Skin epidermis (tissue), 12 donors: ENCODE measurements at regions not wholly inside any gene's neighbourhood (a gene's known extent, or its start where the extent isn't known, plus 50 kb on each side); places are given as distances from the start of the nearest gene placed in this dataset.

ENCODE experiments used
- H3K27ac ChIP-seq, 21 experiments: fragments of 200-600 bp; sonication (generic) in 11 of 21; one replicate each; pipeline ENCODE4 v1.5.0; 2020; ENCODE audit warnings: mild to moderate bottlenecking in 3 of 21, inconsistent platforms in 2 of 21, moderate library complexity in 2 of 21
- H3K4me3 ChIP-seq, 7 experiments: fragments of 200-600 bp; sonication (generic) in 2 of 7; one replicate each; pipeline ENCODE4 v1.5.0; 2020; ENCODE audit warnings: inconsistent platforms in 2 of 7, mild to moderate bottlenecking in 2 of 7, moderate library complexity in 1 of 7

DNA sequence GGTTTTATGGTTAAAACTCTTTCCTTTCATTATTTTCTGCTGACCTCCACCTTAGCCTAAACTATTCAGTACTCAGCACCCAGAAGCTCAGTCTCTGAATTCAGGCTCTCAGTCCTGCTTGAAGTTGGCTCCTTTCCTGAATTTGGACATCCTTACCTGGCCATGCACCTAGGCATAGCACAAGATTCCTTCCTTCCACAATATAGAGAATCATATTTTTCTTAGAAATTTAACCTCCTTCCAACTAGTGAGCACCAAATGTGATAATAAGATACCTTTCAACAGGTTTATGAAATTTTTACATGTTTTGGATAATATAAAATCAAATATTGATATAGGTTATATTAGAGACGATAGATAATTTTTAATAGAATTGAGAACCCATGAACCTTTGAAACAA lies 905.6 kb upstream of the GHITM start:
- Histone ChIP-seq H3K4me3 (no peak overlapping the region), H3K27ac (no peak overlapping the region)

DNA sequence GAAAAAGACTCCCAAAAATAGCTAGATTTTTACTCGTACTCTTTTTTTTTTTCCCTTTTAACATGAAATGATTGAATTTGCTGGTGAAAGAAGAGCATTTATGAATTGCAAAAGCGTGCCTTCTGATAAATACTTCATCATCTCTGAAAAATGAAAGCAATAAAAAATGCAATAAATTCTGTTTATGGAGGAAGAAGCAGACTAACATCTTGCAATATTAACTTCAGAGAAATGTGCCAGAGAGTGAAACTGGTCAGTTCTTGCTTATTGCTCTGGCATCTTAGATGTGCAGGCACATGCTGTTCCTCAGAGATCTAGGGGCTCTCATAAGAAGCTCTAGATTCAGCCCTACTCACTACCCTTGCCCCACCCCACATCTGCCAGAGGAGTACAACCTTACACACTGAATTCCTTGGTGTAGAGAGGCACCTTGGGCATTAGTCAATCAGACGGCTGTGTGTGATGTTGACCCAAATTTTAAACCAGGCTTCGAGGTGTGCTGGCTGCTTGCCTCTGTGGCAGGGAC lies 891.1 kb upstream of the GHITM start:
- Histone ChIP-seq H3K27ac (no peak overlapping the region), H3K4me3 (no peak overlapping the region)

DNA sequence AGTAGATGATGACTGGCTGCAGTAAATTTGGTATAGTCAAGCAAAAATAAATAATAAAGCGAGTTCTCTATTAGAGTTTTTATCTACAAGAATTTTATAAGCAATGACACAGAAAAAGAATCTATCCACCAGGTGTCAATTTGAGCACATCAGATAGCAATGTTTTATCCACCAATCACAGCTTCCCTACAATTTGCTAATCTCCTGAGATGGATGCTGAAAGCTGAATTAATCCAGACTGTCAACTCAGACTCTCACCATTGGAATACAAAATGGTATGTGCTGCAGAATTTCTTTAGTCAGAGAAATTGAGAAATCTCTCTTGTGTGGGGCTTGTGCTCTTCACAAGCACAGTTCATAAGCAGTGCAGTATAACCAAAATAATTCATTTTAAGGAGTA lies 888.9 kb upstream of the GHITM start:
- no peak overlapping the region for H3K4me3 ChIP-seq
- H3K27ac ChIP-seq, result no peak overlapping the region

DNA sequence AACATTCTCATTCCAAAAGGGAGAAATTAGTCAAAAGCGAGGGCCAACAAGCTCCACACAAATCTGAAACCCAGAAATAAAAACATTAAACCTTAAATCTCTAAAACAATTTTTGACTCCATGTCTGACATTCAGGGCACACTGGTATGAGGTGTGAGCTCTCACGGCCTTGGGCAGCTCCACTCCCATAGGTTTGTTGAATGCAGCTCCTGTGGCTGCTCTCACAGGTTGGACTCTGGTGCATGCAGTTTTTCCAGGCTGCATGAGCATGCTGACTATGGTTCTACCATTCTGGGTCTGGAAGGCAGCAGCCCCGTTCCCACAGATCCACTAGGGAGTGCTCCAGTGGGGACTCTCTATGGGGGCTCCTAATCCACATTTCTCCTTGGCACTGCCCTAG lies 887.1 kb upstream of the GHITM start:
- Histone ChIP-seq H3K4me3 (no peak overlapping the region), H3K27ac (no peak overlapping the region)

DNA sequence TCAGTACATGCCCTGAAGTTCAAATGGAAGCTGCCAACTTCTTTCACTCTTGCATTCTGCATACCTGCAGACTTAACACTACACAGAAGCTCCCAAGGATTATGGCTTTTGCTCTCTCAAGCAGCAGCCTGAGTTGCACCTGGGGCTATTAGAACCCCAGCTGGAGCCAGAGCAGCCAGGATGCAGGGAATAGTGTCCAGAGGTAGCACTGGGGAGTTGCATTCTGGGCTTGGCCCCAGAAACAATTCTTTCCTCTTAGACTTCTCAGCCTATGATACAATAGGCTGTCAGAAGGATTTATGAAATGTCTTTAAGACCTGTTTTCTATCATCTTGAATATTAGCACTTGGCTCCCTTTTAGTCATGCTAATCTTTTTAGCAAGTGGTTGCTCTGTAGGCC lies 886.7 kb upstream of the GHITM start:
- H3K4me3 ChIP-seq, result no peak overlapping the region
- H3K27ac ChIP-seq, result no peak overlapping the region

DNA sequence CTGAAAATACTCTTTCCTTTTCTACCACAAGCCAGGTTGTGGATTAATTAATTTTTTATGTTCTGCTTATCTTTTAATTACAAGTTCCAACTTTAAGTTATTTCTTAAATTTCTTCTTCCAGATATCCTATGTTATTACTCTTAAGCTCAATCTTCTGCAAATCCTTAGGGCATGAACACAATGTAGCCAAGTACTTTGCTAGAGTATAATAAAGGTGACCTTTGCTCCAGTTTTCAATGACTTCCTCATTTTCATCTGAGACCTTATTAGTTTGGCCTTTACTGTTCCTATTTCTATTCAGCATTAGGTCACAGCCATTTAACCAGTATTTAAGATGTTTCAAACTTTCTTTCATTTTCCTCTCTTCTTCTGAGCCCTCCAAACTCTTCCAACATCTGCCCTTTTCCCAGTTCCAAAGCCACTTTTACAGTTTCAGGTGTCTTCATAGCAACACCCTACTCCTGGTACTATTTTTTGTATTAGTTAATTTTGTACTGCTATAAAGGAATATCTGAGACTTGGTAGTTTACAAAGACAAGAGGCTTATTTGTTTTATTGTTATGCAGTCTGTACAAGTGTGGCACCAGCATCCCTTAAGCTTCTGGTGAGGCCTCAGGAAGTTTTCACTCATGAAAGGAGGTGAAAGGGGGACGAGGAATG lies 886.2 kb upstream of the GHITM start:
- Histone ChIP-seq H3K4me3 (no peak overlapping the region), H3K27ac (no peak overlapping the region)

DNA sequence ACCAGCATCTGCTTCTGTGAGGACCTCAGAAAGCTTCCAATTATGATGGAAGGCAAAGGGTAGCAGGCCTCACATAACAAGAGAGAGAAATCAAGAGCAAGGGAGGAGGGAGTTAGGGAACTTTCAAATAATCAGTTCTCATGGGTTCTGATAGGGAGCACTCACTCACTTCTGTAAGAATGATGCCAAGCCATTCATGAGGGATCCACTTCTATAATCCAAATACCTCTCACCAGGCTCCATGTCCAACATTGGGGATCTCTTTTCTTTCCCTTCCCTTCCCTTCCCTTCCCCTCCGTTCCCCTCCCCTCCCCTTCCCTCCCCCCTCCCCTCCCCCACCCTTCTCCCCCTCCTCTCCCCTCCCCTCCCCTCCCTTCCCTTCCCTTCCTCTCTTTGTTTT lies 884.6 kb upstream of the GHITM start:
- Histone ChIP-seq H3K27ac (no peak overlapping the region), H3K4me3 (no peak overlapping the region)

DNA sequence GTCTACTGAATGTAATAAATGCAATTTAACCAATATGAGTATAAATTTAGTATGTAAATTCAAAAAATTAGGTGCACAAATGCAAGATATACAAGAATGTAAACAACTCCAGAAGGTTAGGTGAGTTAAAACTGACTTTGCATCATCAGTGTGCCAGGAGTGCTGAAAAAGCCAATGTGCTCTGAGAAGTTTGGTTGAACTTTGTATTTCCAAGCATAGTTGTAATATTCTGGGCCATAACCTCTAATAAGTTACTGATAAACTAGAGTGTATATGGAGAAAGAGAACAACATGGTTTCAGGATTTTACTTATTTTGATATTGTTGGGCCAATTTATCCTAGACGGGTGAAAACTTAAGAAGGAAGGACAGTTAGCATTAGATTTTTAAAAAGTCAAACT lies 876.9 kb upstream of the GHITM start:
- H3K4me3 ChIP-seq, result no peak overlapping the region
- no peak overlapping the region for H3K27ac ChIP-seq

DNA sequence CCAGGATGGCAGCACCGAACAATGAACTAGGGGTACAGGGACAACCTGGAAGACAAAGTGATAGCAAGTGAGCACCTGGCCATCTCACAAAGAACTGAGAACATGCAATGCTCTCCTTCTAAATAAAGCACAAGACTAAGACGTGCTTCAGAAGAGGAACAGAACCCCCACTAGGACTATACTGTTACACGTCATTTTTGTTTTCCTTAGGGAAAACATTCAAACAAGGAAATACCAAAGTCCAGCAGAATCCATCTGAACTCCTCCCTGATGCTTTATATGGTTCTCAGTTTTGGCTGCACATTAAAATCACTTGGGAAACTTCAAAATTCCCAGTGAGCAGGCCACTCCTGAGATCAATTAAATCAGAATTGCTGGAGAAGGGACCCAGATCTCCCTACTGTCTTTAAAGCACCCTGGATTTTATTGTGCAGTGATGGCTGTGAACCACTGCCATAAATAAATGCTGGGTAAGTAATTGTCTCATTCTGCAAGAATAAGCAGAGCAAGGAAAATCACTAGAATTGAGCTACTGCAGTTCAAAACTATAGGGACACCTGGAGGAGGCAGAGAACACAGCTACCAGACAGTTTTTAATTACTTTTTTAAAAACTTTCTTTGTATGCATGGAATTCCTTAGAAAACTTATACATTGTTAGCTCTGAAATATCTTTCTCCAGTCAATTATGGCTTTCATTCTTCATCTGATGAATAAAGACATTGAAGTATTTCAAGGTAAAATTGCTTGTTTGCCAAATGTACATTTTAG lies 866.5 kb upstream of the GHITM start:
- no peak overlapping the region for H3K4me3 ChIP-seq
- no peak overlapping the region for H3K27ac ChIP-seq

DNA sequence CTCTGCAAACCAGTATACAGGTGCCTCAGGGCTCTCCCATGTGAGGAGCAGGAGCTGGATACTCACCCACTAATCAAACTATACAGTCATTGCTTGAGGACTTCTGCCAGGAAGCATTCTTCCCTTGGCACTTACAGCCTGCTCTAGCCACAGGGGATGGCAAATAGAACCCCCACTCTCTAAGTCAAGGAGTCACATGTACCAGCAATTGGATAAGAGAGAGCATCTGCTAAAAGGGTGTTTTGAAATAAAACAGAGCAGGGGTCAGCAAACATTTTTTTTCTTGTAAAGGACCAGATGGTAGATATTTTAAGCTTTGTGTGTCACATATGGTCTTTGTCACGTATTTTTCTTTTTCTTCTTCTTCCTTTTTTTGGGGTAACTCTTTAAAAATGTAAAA lies 865.2 kb upstream of the GHITM start:
- no peak overlapping the region for H3K27ac ChIP-seq
- no peak overlapping the region for H3K4me3 ChIP-seq

DNA sequence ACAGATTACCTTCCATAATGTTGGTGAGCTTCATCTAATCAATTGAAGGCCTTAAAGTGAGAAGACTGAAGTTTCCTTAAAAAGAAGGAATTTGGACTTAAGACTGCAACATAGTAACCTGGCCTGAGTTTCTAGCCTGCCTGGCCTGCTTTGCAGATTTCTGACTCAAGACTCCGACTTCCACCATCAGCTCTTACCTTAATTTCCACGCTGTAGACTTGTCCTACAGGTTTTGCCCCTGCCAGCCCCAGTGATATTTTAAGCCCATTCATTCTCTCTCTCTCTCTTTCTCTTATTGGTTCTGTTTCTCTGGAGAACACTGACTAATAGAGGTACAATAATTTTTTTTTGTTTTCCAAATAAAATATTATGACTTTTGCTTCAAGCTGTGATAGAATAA lies 862.3 kb upstream of the GHITM start:
- Histone ChIP-seq H3K27ac (no peak overlapping the region), H3K4me3 (no peak overlapping the region)

DNA sequence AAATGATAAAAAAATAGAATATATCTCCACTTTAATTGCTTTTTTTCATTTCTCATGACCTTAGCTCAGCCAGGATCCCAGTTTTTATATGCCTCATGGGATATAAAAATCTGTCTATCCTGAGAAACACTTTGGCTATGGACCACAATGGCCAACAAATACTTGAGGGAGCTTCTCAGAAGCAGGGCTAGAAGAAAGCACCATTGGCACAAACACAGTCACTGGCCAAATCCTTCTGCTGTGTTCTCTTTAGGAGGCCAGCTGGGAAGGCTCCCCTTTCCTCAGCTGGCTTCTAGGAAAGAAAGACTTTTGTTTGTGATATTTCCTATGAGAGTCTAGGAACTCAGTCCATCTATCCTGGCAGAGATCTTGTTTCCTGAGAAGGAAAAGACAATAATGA lies 856.2 kb upstream of the GHITM start:
- Histone ChIP-seq H3K27ac (no peak overlapping the region), H3K4me3 (no peak overlapping the region)

DNA sequence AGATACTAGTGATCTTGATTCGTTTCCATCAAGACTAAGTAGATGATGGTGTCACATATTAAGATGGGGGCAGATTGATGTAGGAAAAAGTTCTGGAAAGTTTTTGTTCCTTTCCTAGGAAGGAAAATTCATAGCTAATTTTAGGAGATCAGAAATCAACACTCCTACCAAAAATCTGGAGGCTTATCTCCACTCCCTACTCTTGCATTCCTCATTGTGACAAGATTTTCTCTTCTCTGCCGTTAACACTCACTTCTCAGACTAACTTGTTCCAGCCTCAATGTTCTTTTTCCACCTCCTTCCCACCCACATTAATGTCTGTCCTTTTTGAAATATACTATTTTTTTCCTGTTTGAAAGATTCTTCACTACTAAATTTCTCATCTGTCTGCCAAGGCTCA lies 851.9 kb upstream of the GHITM start:
- Histone ChIP-seq H3K27ac (no peak overlapping the region), H3K4me3 (no peak overlapping the region)

DNA sequence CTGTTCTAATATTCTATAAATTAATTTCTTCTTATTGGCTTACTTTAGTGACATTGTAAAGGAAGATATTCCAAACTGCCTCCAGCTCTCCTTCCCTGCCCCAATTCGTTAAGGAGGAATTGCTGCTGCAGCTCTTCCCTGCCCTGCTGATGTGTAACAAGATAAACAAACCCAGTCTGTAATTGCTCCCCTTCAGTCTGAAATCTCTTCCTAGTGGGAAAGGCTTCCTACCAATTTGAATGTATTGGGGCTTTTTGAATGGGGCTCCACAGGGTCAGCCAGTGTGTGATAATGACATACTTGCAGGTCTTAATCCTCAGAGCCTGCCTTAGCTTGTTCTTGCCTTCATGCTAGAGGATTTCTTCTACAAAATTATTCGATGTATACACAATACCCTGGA lies 849.9 kb upstream of the GHITM start:
- Histone ChIP-seq H3K27ac (no peak overlapping the region), H3K4me3 (no peak overlapping the region)

DNA sequence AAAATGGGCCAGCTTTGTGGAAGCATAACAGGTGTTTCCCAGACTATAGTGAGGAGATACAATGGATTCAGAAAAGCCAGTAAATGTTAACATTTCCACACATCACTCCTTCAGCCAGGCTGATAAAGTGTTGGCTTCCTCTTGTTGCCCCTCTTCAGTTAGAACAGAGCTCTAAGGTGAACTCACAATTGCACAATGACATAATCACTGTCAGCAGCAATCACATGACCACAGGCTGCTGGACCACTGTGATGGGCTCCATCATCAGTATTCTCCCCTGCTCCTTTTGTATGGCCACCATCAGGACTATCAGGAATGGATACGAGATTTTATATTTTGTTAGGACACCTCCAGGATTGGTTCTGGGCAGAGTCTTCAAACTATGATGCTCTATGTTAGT lies 849.4 kb upstream of the GHITM start:
- no peak overlapping the region for H3K4me3 ChIP-seq
- no peak overlapping the region for H3K27ac ChIP-seq

DNA sequence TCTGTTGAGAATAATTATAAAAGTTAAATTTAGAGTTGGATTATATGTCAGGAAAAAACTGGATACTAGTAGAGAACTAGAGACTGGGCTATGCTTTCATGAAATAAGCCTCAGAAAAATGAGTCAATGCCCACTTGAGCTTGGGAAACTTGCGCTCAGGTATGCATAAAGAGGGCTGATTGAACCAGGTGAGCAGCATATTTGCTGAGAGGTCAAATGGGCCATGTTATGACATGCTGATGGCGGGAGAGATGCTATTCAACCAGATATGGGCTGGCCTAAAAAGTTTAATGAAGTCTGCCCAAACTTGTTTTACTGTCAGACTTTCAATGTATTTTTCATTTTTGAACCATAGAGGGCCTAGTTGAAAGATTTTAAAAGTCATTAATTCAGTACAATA lies 837.6 kb upstream of the GHITM start:
- no peak overlapping the region for H3K27ac ChIP-seq

DNA sequence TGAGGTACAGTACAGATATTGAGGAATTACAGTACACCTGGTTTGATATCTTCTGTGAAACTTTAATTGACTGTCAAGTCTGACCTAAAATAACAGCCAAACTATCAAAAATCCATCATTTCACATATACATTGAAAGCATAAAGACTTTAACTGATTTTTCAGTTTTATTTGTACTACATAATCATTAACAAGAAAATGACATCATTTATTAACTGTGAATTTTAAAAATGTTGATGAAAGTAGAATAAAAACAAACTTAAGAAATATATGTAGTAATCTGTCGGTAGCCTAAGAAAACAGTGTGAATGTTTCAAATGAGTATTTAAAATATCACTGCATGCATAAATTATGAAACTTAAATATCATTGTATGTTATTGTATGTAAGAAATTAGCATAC lies 836.7 kb upstream of the GHITM start:
- H3K27ac ChIP-seq, result no peak overlapping the region

More for the DNA sequence above, 837.6 kb upstream of the GHITM start:
- H3K4me3 ChIP-seq, result no peak overlapping the region

DNA sequence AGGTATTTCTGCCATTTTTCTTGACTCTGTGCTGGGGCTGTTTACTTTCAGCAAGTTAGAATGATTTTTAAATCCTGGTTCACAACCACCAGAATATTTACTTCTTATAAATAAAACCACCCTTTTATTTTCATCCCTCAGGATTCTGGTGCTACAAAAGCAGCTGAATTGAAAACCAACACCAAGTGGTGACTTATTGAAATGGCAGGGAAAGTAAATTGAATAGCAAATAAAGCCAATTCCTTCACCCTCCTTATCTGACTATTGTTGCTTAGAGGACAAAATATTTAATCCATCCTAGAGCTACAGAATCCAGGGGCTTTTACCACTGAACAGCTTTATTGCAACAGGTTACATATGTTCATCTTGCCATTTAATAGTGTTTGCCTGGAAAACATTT lies 828.6 kb upstream of the GHITM start:
- no peak overlapping the region for H3K4me3 ChIP-seq
- no peak overlapping the region for H3K27ac ChIP-seq

More for the DNA sequence above, 836.7 kb upstream of the GHITM start:
- no peak overlapping the region for H3K4me3 ChIP-seq

DNA sequence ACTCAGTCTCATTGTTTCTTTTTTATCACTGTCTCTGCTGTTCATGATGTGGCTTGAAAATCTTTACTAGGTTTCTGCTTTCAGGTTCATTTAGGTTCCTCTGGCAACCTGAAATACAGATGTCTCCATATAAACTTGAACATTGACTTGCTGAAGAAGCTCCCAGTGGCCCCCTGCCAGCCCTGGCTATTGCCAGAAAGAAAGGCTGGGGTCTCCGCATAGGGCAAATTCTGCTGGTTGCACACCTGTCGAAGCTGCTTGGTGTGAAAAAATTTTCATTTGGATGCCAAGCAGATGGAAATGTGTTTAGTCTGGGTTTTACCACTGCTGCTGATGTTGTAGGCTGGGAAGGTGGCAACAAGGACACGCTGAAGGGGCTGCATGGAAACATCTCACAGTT lies 826.7 kb upstream of the GHITM start:
- Histone ChIP-seq H3K4me3 (no peak overlapping the region), H3K27ac (no peak overlapping the region)

DNA sequence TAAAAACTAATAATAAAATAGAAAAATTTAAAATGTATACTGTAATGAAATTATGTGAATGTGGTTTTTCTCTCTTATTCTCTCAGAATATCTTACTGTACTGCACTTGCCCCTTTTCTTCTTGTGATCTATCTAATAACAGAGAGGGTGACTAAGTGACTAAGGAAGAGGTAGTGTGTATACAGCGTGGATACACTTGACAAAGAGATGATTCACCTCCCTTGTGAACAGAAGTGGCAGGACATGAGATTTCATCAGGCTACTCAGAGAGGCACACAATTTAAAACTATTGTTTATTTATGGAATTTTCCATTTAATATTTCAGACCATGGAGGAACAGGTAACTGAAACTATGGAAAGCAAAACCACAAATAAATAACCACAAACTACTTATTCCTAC lies 806.6 kb upstream of the GHITM start:
- Histone ChIP-seq H3K27ac (no peak overlapping the region), H3K4me3 (no peak overlapping the region)

DNA sequence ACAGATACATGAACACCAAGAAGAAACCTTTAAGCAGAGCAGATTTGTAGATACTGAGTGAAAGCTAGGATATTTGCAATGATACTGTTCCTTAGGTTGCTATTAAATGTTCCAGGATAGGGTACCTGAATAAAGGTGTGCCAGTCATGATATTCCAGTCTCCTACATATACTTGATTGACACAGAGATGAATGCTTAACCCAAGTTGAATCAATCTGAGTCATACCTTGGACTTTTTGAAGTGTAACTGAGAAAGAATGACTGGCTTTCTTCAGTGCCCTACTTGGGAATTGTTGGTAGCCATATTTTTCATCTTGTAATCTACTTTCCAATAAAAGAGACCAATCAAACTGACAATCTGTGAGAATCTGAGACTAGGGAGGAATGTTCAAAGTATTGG lies 805.7 kb upstream of the GHITM start:
- Histone ChIP-seq H3K4me3 (no peak overlapping the region), H3K27ac (no peak overlapping the region)

DNA sequence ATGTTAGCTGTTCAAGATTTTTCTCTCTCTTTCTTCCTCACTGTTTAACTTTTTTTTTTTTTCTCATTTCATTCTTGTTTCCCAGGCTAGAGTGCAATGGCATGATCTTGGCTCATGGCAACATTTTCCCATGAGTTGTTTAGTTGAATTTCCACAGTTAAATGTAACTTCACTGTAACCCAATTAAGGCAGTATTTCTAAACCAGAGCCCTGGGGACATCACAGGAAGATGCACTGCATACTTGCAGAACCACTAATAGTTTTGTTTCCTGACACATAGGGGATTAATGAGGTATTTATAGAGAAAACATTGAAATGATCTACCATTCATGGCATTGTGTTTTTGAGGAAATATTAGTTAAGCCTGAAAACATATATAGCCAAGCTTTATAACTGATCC lies 795.6 kb upstream of the GHITM start:
- no peak overlapping the region for H3K4me3 ChIP-seq

More for the DNA sequence above, 795.6 kb upstream of the GHITM start:
- no peak overlapping the region for H3K27ac ChIP-seq
